ENCODE measurements at regions not wholly inside any gene's neighbourhood (a gene's known extent, or its start where the extent isn't known, plus 50 kb on each side); places are given as distances from the start of the nearest gene placed in this dataset.

DNA sequence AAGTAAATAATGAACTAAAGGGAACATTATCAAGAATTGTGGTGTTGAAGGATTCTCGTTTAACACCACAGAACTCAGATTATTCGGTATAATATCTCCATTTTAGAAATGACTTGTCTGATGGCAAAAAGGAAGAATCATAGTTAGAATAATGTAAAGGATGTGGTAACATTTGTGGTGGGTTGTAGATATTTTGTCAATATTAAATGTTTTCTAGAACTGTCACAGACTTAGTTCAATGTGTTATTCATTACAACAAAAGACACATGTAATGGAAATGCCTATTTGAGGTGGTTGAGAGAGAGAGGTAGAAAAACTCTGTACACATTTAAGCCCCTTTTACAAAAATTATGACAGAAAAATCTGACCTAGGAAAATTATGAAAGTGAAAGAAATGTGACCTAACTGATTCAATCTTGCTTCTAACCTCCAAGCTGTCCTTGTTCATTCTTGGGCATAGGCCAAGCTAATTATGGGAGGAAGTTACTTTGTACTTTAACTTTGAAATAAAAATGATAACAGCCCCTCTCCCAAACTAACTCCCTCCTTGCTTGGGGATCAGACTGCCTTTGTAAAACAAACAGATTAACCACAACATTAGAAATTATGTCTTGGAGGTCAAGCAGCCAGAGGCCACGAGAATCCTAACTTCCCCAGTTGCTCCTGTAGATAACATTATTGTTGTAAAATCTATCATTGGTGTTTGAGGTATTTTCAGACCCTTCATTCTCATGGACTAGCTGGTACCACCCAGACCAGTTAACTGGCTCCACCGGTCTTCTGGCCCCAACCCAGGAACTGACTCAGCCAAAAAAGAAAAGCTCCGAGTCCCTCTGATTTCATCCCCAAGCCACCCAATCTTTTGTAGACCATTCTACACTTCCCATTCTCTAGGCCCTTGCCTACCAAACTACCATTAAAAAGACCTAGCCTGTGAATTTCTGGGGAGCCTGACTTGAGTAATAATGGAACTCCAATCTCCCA lies 1287.8 kb upstream of the CDH8 start:
- DNase-seq (ENCODE audit: low read depth) = no peak
- TF ChIP-seq, protein P1, sequence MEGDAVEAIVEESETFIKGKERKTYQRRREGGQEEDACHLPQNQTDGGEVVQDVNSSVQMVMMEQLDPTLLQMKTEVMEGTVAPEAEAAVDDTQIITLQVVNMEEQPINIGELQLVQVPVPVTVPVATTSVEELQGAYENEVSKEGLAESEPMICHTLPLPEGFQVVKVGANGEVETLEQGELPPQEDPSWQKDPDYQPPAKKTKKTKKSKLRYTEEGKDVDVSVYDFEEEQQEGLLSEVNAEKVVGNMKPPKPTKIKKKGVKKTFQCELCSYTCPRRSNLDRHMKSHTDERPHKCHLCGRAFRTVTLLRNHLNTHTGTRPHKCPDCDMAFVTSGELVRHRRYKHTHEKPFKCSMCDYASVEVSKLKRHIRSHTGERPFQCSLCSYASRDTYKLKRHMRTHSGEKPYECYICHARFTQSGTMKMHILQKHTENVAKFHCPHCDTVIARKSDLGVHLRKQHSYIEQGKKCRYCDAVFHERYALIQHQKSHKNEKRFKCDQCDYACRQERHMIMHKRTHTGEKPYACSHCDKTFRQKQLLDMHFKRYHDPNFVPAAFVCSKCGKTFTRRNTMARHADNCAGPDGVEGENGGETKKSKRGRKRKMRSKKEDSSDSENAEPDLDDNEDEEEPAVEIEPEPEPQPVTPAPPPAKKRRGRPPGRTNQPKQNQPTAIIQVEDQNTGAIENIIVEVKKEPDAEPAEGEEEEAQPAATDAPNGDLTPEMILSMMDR (conservative IDR thresholded peaks at IDR 0.05; ENCODE audit: low read depth, low read length) = no peak
- no peak overlapping the region for H3K4me3 ChIP-seq (ENCODE audit: low read depth, low read length)

DNA sequence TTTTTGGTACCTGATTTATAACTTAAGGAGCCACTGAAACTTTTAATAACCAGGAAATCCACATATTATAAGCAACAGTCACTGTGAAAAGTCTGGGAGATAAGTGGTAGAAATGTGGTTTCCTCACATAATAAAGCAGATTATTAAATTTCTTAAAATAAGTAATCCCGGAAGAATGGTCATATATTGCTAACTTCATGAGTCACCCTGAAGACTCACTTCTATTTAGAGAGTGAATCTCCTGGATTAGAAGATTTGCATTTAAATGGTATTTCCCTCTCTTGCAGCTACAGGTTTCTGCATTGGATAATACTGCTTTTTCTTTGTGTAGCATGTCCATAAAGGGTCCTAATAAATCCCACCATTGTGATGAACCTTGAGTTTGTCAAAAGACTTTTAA lies 1286.8 kb upstream of the CDH8 start:
- DNase-seq (ENCODE audit: low read depth) = no peak
- no peak overlapping the region for H3K4me3 ChIP-seq (ENCODE audit: low read depth, low read length)
- TF ChIP-seq, protein P1 (conservative IDR thresholded peaks at IDR 0.05; ENCODE audit: low read depth, low read length) = no peak

- no peak overlapping the region for H3K4me3 ChIP-seq (ENCODE audit: low read depth, low read length)
- no peak for DNase-seq (ENCODE audit: low read depth)
- TF ChIP-seq, protein P1 (conservative IDR thresholded peaks at IDR 0.05; ENCODE audit: low read depth, low read length) = no peak
Observed at GRCh38 chr16:63315229-63315628, 1279.0 kb upstream of the CDH8 start.

GRCh38 chr16:63312346-63312745 lies 1276.1 kb upstream of the CDH8 start:
- no peak for DNase-seq (ENCODE audit: low read depth)
- TF ChIP-seq, protein P1 (conservative IDR thresholded peaks at IDR 0.05; ENCODE audit: low read depth, low read length) = no peak
- H3K4me3 ChIP-seq (ENCODE audit: low read depth, low read length) = no peak overlapping the region

- no peak overlapping the region for H3K4me3 ChIP-seq (ENCODE audit: low read depth, low read length)
- TF ChIP-seq, protein P1 (conservative IDR thresholded peaks at IDR 0.05; ENCODE audit: low read depth, low read length) = no peak
Observed at GRCh38 chr16:63311313-63311712, 1275.1 kb upstream of the CDH8 start.

GRCh38 chr16:63302811-63303210 lies 1266.6 kb upstream of the CDH8 start:
- H3K4me3 ChIP-seq (ENCODE audit: low read depth, low read length) = no peak overlapping the region
- DNase-seq (ENCODE audit: low read depth) = no peak
- TF ChIP-seq, protein P1 (conservative IDR thresholded peaks at IDR 0.05; ENCODE audit: low read depth, low read length) = no peak

More at GRCh38 chr16:63311313-63311712, 1275.1 kb upstream of the CDH8 start:
- no peak for DNase-seq (ENCODE audit: low read depth)
